GM04504 (cell line): ENCODE measurements at regions not wholly inside any gene's neighbourhood (a gene's known extent, or its start where the extent isn't known, plus 50 kb on each side); places are given as distances from the start of the nearest gene placed in this dataset.
"Not testable (repeated sequence)": the region's sequence is repeated elsewhere in the genome, so short reads cannot be mapped to it uniquely, and the experiment has no call there.

Source experiments
- DNase-seq: peaks from one replicate; pipeline ENCODE4 v3.0.0-alpha.2; 2012; ENCODE audit warnings: low read depth

- DNase-seq: no peak
Measured at GRCh38 chr13:40043764-40044163, 388.3 kb downstream of the COG6 start.

- no peak for DNase-seq
Measured at GRCh38 chr13:40047322-40047771, 391.9 kb downstream of the COG6 start.

- DNase-seq: no peak
Measured at GRCh38 chr13:40048551-40048950, 393.1 kb downstream of the COG6 start.

- no peak for DNase-seq
Measured at GRCh38 chr13:40052954-40053353, 397.5 kb downstream of the COG6 start.

GRCh38 chr13:40053401-40053800 lies 397.9 kb downstream of the COG6 start:
- no peak for DNase-seq

- DNase-seq: not testable (repeated sequence)
Measured at GRCh38 chr13:40054422-40054821, 399.0 kb downstream of the COG6 start.

- DNase-seq: no peak
Measured at GRCh38 chr13:40056898-40057619, 401.6 kb downstream of the COG6 start.

- no peak for DNase-seq
Measured at GRCh38 chr13:40058757-40059236, 403.3 kb downstream of the COG6 start.

GRCh38 chr13:40059540-40060232 lies 404.2 kb downstream of the COG6 start:
- no peak for DNase-seq

GRCh38 chr13:40060296-40061007 lies 405.0 kb downstream of the COG6 start:
- DNase-seq: peak; percentile 84

- peak; percentile 10 for DNase-seq
Measured at GRCh38 chr13:40061466-40062450, 406.3 kb downstream of the COG6 start.

- no peak for DNase-seq
Measured at GRCh38 chr13:40063278-40063698, 407.8 kb downstream of the COG6 start.

- no peak for DNase-seq
Measured at GRCh38 chr13:40063703-40064102, 408.2 kb downstream of the COG6 start.

GRCh38 chr13:40064154-40065097 lies 409.0 kb downstream of the COG6 start:
- peak; percentile 96 for DNase-seq

- peak; percentile 32 for DNase-seq
Measured at GRCh38 chr13:40069173-40070044, 413.9 kb downstream of the COG6 start.

GRCh38 chr13:40070357-40070756 lies 414.9 kb downstream of the COG6 start:
- no peak for DNase-seq

- DNase-seq: no peak
Measured at GRCh38 chr13:40072663-40073120, 417.2 kb downstream of the COG6 start.

- no peak for DNase-seq
Measured at GRCh38 chr13:40074338-40074737, 418.9 kb downstream of the COG6 start.

- no peak for DNase-seq
Measured at GRCh38 chr13:40075281-40075680, 419.8 kb downstream of the COG6 start.
